ENCODE measurements at regions not wholly inside any gene's neighbourhood (a gene's known extent, or its start where the extent isn't known, plus 50 kb on each side); places are given as distances from the start of the nearest gene placed in this dataset.

DNA sequence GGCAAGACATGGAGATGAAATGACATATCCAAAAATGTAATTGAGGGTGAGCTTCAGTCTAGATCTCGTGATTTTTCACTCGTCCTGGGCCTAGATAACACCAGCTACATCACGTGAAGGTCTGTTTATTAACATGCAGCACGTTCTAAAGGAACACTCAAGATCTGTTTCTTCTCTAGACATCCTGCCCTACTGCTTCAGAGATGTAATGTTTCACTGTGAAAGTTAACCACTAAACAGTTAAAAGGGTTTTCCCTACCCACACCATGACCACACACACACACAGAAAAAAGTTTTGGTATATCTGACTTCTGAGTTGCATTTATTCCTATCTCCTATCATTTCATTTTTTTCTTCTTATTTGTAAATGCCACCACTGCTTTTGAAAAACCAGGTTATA is 52.3 kb upstream of the SMIM31 start:
- DNase-seq (ENCODE audit: low read depth), result no peak
- TF ChIP-seq MYC (IDR thresholded peaks at IDR 0.05; ENCODE audit: low read depth, low read length) (no peak), POLR2A (IDR thresholded peaks at IDR 0.05; ENCODE audit: extremely low read depth, insufficient read length) (no peak), MAX (IDR thresholded peaks at IDR 0.05; ENCODE audit: low read depth, low read length) (no peak)
- TF ChIP-seq, protein P1, sequence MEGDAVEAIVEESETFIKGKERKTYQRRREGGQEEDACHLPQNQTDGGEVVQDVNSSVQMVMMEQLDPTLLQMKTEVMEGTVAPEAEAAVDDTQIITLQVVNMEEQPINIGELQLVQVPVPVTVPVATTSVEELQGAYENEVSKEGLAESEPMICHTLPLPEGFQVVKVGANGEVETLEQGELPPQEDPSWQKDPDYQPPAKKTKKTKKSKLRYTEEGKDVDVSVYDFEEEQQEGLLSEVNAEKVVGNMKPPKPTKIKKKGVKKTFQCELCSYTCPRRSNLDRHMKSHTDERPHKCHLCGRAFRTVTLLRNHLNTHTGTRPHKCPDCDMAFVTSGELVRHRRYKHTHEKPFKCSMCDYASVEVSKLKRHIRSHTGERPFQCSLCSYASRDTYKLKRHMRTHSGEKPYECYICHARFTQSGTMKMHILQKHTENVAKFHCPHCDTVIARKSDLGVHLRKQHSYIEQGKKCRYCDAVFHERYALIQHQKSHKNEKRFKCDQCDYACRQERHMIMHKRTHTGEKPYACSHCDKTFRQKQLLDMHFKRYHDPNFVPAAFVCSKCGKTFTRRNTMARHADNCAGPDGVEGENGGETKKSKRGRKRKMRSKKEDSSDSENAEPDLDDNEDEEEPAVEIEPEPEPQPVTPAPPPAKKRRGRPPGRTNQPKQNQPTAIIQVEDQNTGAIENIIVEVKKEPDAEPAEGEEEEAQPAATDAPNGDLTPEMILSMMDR (IDR thresholded peaks at IDR 0.05; ENCODE audit: low read depth, low read length), result no peak
- H3K4me3 ChIP-seq (ENCODE audit: low read depth, low read length), result no peak overlapping the region

Data from NB4 (cell line).